ENCODE measurements at regions not wholly inside any gene's neighbourhood (a gene's known extent, or its start where the extent isn't known, plus 50 kb on each side); places are given as distances from the start of the nearest gene placed in this dataset.

DNA sequence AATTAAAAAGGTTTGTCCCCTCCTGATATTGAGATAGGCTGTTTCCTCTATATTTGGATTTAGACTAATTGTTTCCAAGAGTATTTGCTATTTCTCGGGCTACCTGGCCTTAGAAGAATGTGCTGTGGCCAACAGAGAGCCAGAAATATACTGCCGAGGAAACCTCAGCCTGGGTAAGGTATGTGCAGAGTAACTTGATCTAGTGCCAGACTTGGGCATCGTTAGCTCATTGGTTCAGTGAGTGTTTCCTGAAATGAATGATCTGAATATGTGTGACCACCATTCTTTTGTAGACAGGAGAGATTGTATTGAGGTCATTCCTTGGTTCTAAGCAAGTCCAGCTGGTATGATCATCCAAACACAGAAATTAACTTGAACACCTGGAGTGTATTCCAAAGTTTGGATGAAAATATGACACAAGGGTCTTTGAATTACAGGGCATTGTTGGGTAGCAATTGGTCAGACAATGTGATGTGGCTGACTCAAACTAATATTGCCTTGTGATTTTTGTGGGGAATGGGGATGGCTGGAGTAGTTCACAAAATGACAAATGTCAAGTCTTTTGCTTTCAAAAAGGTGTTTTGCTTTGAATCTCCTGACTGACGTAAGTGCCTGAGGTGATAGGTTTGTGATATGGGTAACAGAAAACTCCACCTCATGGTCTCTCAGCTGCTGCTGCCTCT is 100.2 kb upstream of the CXCL13 start:
- no peaks in the 10 kb centered on the region for H4K20me1 ChIP-seq (ENCODE audit: insufficient read depth)
- H3K79me2 ChIP-seq (replicated peaks; ENCODE audit: insufficient read depth, low read length), result no peaks in the 10 kb centered on the region
- TF ChIP-seq RAD21 (conservative IDR thresholded peaks at IDR 0.05) (no peak), EZH2 (IDR thresholded peaks at IDR 0.05; ENCODE audit: borderline replicate concordance, insufficient read depth, low read length, poor library complexity, severe bottlenecking) (no peak), POLR2AphosphoS5 (IDR thresholded peaks at IDR 0.05) (no peak), EP300 (conservative IDR thresholded peaks at IDR 0.05; ENCODE audit: poor library complexity, severe bottlenecking) (no peak), TAF1 (IDR thresholded peaks at IDR 0.05; ENCODE audit: low read depth) (no peak), SMC3 (conservative IDR thresholded peaks at IDR 0.05; ENCODE audit: poor library complexity) (no peak), MXI1 (conservative IDR thresholded peaks at IDR 0.05; ENCODE audit: poor library complexity, severe bottlenecking) (no peak)
- TF ChIP-seq, protein P1, sequence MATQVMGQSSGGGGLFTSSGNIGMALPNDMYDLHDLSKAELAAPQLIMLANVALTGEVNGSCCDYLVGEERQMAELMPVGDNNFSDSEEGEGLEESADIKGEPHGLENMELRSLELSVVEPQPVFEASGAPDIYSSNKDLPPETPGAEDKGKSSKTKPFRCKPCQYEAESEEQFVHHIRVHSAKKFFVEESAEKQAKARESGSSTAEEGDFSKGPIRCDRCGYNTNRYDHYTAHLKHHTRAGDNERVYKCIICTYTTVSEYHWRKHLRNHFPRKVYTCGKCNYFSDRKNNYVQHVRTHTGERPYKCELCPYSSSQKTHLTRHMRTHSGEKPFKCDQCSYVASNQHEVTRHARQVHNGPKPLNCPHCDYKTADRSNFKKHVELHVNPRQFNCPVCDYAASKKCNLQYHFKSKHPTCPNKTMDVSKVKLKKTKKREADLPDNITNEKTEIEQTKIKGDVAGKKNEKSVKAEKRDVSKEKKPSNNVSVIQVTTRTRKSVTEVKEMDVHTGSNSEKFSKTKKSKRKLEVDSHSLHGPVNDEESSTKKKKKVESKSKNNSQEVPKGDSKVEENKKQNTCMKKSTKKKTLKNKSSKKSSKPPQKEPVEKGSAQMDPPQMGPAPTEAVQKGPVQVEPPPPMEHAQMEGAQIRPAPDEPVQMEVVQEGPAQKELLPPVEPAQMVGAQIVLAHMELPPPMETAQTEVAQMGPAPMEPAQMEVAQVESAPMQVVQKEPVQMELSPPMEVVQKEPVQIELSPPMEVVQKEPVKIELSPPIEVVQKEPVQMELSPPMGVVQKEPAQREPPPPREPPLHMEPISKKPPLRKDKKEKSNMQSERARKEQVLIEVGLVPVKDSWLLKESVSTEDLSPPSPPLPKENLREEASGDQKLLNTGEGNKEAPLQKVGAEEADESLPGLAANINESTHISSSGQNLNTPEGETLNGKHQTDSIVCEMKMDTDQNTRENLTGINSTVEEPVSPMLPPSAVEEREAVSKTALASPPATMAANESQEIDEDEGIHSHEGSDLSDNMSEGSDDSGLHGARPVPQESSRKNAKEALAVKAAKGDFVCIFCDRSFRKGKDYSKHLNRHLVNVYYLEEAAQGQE (IDR thresholded peaks at IDR 0.05; ENCODE audit: borderline replicate concordance), result no peak
- TF ChIP-seq, protein P2, sequence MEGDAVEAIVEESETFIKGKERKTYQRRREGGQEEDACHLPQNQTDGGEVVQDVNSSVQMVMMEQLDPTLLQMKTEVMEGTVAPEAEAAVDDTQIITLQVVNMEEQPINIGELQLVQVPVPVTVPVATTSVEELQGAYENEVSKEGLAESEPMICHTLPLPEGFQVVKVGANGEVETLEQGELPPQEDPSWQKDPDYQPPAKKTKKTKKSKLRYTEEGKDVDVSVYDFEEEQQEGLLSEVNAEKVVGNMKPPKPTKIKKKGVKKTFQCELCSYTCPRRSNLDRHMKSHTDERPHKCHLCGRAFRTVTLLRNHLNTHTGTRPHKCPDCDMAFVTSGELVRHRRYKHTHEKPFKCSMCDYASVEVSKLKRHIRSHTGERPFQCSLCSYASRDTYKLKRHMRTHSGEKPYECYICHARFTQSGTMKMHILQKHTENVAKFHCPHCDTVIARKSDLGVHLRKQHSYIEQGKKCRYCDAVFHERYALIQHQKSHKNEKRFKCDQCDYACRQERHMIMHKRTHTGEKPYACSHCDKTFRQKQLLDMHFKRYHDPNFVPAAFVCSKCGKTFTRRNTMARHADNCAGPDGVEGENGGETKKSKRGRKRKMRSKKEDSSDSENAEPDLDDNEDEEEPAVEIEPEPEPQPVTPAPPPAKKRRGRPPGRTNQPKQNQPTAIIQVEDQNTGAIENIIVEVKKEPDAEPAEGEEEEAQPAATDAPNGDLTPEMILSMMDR (IDR thresholded peaks at IDR 0.05; ENCODE audit: poor library complexity, severe bottlenecking), result no peak
- no peaks in the 10 kb centered on the region for H3K9me2 ChIP-seq (ENCODE audit: insufficient read depth, low read length)
- no peak overlapping the region for H3K9ac ChIP-seq (ENCODE audit: low read length)
- H3K4me2 ChIP-seq (ENCODE audit: low read length), result no peak overlapping the region
- no peaks in the 10 kb centered on the region for H3K27me3 ChIP-seq (ENCODE audit: insufficient read depth, low read depth, low read length)
- no peaks in the 10 kb centered on the region for H3F3A ChIP-seq (ENCODE audit: insufficient read depth, low read length, poor library complexity, severe bottlenecking)
- no peaks in the 10 kb centered on the region for H3K36me3 ChIP-seq (ENCODE audit: insufficient read depth, low read length)
- no peak overlapping the region for H3K4me3 ChIP-seq (ENCODE audit: low read length)
- H3K9me3 ChIP-seq (ENCODE audit: low read length), result no peaks in the 10 kb centered on the region
- H2AFZ ChIP-seq (ENCODE audit: low read depth, low read length), result no peak overlapping the region
- H3K27ac ChIP-seq (ENCODE audit: low read length), result no peak overlapping the region

DNA sequence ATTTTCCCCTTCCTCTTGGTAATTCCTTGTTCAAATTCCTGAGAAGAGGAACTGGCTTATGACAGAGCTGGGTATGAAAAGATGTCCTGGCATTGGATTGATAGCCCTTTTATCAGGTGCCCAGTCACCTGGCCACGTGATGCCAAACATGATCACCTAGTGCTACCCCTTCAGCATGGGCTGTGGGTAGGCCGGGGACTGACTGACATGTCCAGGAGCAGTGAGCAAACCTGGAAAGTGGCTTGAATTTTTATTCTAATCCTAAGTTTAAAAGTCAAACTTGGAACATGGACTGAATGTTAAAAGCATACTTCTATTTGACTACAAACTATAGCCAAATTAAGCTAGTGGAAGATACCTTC is 99.7 kb upstream of the CXCL13 start:
- Histone ChIP-seq H3K9ac (ENCODE audit: low read length) (no peak overlapping the region), H4K20me1 (ENCODE audit: insufficient read depth) (no peaks in the 10 kb centered on the region), H3K9me3 (ENCODE audit: low read length) (no peaks in the 10 kb centered on the region), H3K4me3 (ENCODE audit: low read length) (no peak overlapping the region), H2AFZ (ENCODE audit: low read depth, low read length) (no peak overlapping the region), H3K79me2 (replicated peaks; ENCODE audit: insufficient read depth, low read length) (no peaks in the 10 kb centered on the region), H3K27ac (ENCODE audit: low read length) (no peak overlapping the region), H3K27me3 (ENCODE audit: insufficient read depth, low read depth, low read length) (no peaks in the 10 kb centered on the region), H3K36me3 (ENCODE audit: insufficient read depth, low read length) (no peaks in the 10 kb centered on the region), H3K4me2 (ENCODE audit: low read length) (no peak overlapping the region), H3K9me2 (ENCODE audit: insufficient read depth, low read length) (no peaks in the 10 kb centered on the region), H3F3A (ENCODE audit: insufficient read depth, low read length, poor library complexity, severe bottlenecking) (no peaks in the 10 kb centered on the region)
- TF ChIP-seq EZH2 (IDR thresholded peaks at IDR 0.05; ENCODE audit: borderline replicate concordance, insufficient read depth, low read length, poor library complexity, severe bottlenecking) (no peak), POLR2AphosphoS5 (IDR thresholded peaks at IDR 0.05) (no peak), SMC3 (conservative IDR thresholded peaks at IDR 0.05; ENCODE audit: poor library complexity) (no peak), MXI1 (conservative IDR thresholded peaks at IDR 0.05; ENCODE audit: poor library complexity, severe bottlenecking) (no peak), RAD21 (conservative IDR thresholded peaks at IDR 0.05) (no peak)
- TF ChIP-seq, protein P2 (IDR thresholded peaks at IDR 0.05; ENCODE audit: poor library complexity, severe bottlenecking), result no peak
- TF ChIP-seq, protein P1 (IDR thresholded peaks at IDR 0.05; ENCODE audit: borderline replicate concordance), result no peak

Data from neural cell (in vitro differentiated cells).